ENCODE measurements at regions not wholly inside any gene's neighbourhood (a gene's known extent, or its start where the extent isn't known, plus 50 kb on each side); places are given as distances from the start of the nearest gene placed in this dataset.

DNA sequence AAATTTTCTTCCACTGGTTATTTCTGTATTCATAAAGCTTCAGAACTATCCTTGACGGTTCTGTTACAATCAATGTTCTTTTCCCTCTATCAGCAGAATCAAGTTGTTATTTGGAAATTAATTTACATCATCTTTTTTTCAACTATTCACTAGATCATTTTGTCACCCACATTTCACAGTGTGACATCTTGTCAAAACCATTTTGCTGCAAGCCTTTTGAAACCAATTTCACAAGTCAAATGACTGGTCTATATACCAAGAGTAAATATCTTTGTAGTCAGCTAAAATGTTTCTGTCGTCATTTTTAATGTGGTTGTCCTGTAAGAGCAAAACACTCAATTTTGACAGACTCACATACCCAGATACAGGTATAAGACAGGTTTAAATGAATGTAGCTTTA is 984.3 kb upstream of the TYRP1 start:
- no peaks in the 10 kb centered on the region for H3K4me1 ChIP-seq (ENCODE audit: insufficient read depth, low read length)
- no peak overlapping the region for H3K9ac ChIP-seq (ENCODE audit: low read depth, low read length)
- H3K27ac ChIP-seq (ENCODE audit: low read length): no peak overlapping the region
- H3K4me2 ChIP-seq (ENCODE audit: insufficient read depth, low read length): no peak overlapping the region
- no peaks in the 10 kb centered on the region for H3K36me3 ChIP-seq (ENCODE audit: insufficient read depth, low read length)
- H4K20me1 ChIP-seq (ENCODE audit: insufficient read depth, low read length): no peaks in the 10 kb centered on the region
- ATAC-seq (ENCODE audit: insufficient read depth, low read depth) (no peak), DNase-seq (no peak)
- no peak overlapping the region for H3K4me3 ChIP-seq (ENCODE audit: low read depth in 1 of 2, low read length in 2 of 2)
- H3K79me2 ChIP-seq (ENCODE audit: insufficient read depth, low read length): no peaks in the 10 kb centered on the region
- TF ChIP-seq EZH2 (IDR thresholded peaks at IDR 0.05; ENCODE audit: borderline replicate concordance, low read depth, low read length, severe bottlenecking): no peak
- TF ChIP-seq, protein P1, sequence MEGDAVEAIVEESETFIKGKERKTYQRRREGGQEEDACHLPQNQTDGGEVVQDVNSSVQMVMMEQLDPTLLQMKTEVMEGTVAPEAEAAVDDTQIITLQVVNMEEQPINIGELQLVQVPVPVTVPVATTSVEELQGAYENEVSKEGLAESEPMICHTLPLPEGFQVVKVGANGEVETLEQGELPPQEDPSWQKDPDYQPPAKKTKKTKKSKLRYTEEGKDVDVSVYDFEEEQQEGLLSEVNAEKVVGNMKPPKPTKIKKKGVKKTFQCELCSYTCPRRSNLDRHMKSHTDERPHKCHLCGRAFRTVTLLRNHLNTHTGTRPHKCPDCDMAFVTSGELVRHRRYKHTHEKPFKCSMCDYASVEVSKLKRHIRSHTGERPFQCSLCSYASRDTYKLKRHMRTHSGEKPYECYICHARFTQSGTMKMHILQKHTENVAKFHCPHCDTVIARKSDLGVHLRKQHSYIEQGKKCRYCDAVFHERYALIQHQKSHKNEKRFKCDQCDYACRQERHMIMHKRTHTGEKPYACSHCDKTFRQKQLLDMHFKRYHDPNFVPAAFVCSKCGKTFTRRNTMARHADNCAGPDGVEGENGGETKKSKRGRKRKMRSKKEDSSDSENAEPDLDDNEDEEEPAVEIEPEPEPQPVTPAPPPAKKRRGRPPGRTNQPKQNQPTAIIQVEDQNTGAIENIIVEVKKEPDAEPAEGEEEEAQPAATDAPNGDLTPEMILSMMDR (IDR thresholded peaks at IDR 0.05; ENCODE audit: borderline replicate concordance, extremely low read depth, low read length, poor library complexity, severe bottlenecking): no peak
- no peaks in the 10 kb centered on the region for H3K27me3 ChIP-seq (ENCODE audit: insufficient read depth, low read length, poor library complexity)
- H2AFZ ChIP-seq (ENCODE audit: low read depth, low read length): no peak overlapping the region
- no peaks in the 10 kb centered on the region for H3K9me3 ChIP-seq (ENCODE audit: insufficient read depth, low read length, severe bottlenecking)

DNA sequence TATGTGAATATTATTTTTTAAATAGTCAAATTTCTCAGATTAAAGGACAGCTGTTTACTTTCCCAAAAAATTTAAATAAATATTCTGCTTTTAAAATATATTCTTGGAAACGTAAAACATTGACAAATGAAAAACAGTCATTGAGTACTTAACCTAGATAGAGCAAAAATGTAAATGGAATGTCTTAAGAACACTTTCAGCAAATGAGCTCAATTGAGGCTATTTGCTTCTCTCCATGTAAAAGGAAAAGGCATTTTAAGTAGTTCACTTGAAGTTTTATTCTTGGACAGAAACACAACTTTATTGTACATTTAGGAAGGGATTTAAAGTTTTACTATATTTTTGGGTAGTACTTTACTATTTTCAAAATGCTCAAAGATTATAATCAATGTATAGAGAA is 983.6 kb upstream of the TYRP1 start:
- no peak overlapping the region for H3K9ac ChIP-seq (ENCODE audit: low read depth, low read length)
- no peak for TF ChIP-seq EZH2 (IDR thresholded peaks at IDR 0.05; ENCODE audit: borderline replicate concordance, low read depth, low read length, severe bottlenecking)
- TF ChIP-seq, protein P1 (IDR thresholded peaks at IDR 0.05; ENCODE audit: borderline replicate concordance, extremely low read depth, low read length, poor library complexity, severe bottlenecking): no peak
- no peaks in the 10 kb centered on the region for H3K27me3 ChIP-seq (ENCODE audit: insufficient read depth, low read length, poor library complexity)
- no peaks in the 10 kb centered on the region for H3K79me2 ChIP-seq (ENCODE audit: insufficient read depth, low read length)
- H2AFZ ChIP-seq (ENCODE audit: low read depth, low read length): no peak overlapping the region
- H3K4me2 ChIP-seq (ENCODE audit: insufficient read depth, low read length): no peak overlapping the region
- H3K27ac ChIP-seq (ENCODE audit: low read length): no peak overlapping the region
- ATAC-seq (ENCODE audit: insufficient read depth, low read depth) (no peak), DNase-seq (no peak)
- H3K9me3 ChIP-seq (ENCODE audit: insufficient read depth, low read length, severe bottlenecking): no peaks in the 10 kb centered on the region
- no peaks in the 10 kb centered on the region for H3K4me1 ChIP-seq (ENCODE audit: insufficient read depth, low read length)
- no peaks in the 10 kb centered on the region for H4K20me1 ChIP-seq (ENCODE audit: insufficient read depth, low read length)
- no peaks in the 10 kb centered on the region for H3K36me3 ChIP-seq (ENCODE audit: insufficient read depth, low read length)
- no peak overlapping the region for H3K4me3 ChIP-seq (ENCODE audit: low read depth in 1 of 2, low read length in 2 of 2)

GRCh38 chr9:11713077-11713476 is 980.1 kb upstream of the TYRP1 start:
- Histone ChIP-seq H3K27me3 (ENCODE audit: insufficient read depth, low read length, poor library complexity) (no peaks in the 10 kb centered on the region), H3K4me1 (ENCODE audit: insufficient read depth, low read length) (no peaks in the 10 kb centered on the region), H3K4me3 (ENCODE audit: low read depth in 1 of 2, low read length in 2 of 2) (no peak overlapping the region), H3K36me3 (ENCODE audit: insufficient read depth, low read length) (no peaks in the 10 kb centered on the region), H3K4me2 (ENCODE audit: insufficient read depth, low read length) (no peak overlapping the region), H4K20me1 (ENCODE audit: insufficient read depth, low read length) (no peaks in the 10 kb centered on the region), H3K9ac (ENCODE audit: low read depth, low read length) (no peak overlapping the region), H2AFZ (ENCODE audit: low read depth, low read length) (no peak overlapping the region), H3K79me2 (ENCODE audit: insufficient read depth, low read length) (no peaks in the 10 kb centered on the region), H3K9me3 (ENCODE audit: insufficient read depth, low read length, severe bottlenecking) (no peaks in the 10 kb centered on the region), H3K27ac (ENCODE audit: low read length) (no peak overlapping the region)
- DNase-seq (no peak), ATAC-seq (ENCODE audit: insufficient read depth, low read depth) (no peak)
- TF ChIP-seq EZH2 (IDR thresholded peaks at IDR 0.05; ENCODE audit: borderline replicate concordance, low read depth, low read length, severe bottlenecking): no peak
- TF ChIP-seq, protein P1 (IDR thresholded peaks at IDR 0.05; ENCODE audit: borderline replicate concordance, extremely low read depth, low read length, poor library complexity, severe bottlenecking): no peak

- TF ChIP-seq EZH2 (IDR thresholded peaks at IDR 0.05; ENCODE audit: borderline replicate concordance, low read depth, low read length, severe bottlenecking): no peak
- TF ChIP-seq, protein P1 (IDR thresholded peaks at IDR 0.05; ENCODE audit: borderline replicate concordance, extremely low read depth, low read length, poor library complexity, severe bottlenecking): no peak
- Histone ChIP-seq H3K9me3 (ENCODE audit: insufficient read depth, low read length, severe bottlenecking) (no peaks in the 10 kb centered on the region), H3K4me3 (ENCODE audit: low read depth in 1 of 2, low read length in 2 of 2) (no peak overlapping the region), H3K36me3 (ENCODE audit: insufficient read depth, low read length) (no peaks in the 10 kb centered on the region), H3K4me2 (ENCODE audit: insufficient read depth, low read length) (no peak overlapping the region), H3K79me2 (ENCODE audit: insufficient read depth, low read length) (no peaks in the 10 kb centered on the region), H2AFZ (ENCODE audit: low read depth, low read length) (no peak overlapping the region), H4K20me1 (ENCODE audit: insufficient read depth, low read length) (no peaks in the 10 kb centered on the region), H3K4me1 (ENCODE audit: insufficient read depth, low read length) (no peaks in the 10 kb centered on the region), H3K27ac (ENCODE audit: low read length) (no peak overlapping the region), H3K27me3 (ENCODE audit: insufficient read depth, low read length, poor library complexity) (no peaks in the 10 kb centered on the region), H3K9ac (ENCODE audit: low read depth, low read length) (no peak overlapping the region)
- ATAC-seq (ENCODE audit: insufficient read depth, low read depth) (no peak), DNase-seq (no peak)
Observed at GRCh38 chr9:11722957-11723356, 970.2 kb upstream of the TYRP1 start.
